HG03159 (cell line): ENCODE measurements at regions not wholly inside any gene's neighbourhood (a gene's known extent, or its start where the extent isn't known, plus 50 kb on each side); places are given as distances from the start of the nearest gene placed in this dataset.

ENCODE experiments used
- ATAC-seq: cut with Tn5 transposase; IDR thresholded peaks from one replicate; pipeline ENCODE4 v1.9.1; 2021; ENCODE audit warnings: mild to moderate bottlenecking, moderate library complexity; ENCODE audit not compliant: unreplicated experiment

GRCh38 chr11:87437844-87438223 is 400.1 kb downstream of the TMEM135 start:
- no peak for ATAC-seq

- ATAC-seq: no peak
Observed at GRCh38 chr11:87437133-87437843, 399.6 kb downstream of the TMEM135 start.

- ATAC-seq: no peak
Observed at GRCh38 chr11:87432022-87432421, 394.3 kb downstream of the TMEM135 start.

GRCh38 chr11:87431392-87431791 is 393.7 kb downstream of the TMEM135 start:
- ATAC-seq: no peak

- no peak for ATAC-seq
Observed at GRCh38 chr11:87430821-87431220, 393.1 kb downstream of the TMEM135 start.

GRCh38 chr11:87429996-87430395 is 392.3 kb downstream of the TMEM135 start:
- ATAC-seq: no peak

- no peak for ATAC-seq
Observed at GRCh38 chr11:87428266-87428665, 390.5 kb downstream of the TMEM135 start.

- ATAC-seq: no peak
Observed at GRCh38 chr11:87425943-87426342, 388.2 kb downstream of the TMEM135 start.

GRCh38 chr11:87425391-87425790 is 387.7 kb downstream of the TMEM135 start:
- no peak for ATAC-seq

GRCh38 chr11:87423161-87423560 is 385.4 kb downstream of the TMEM135 start:
- no peak for ATAC-seq

GRCh38 chr11:87422566-87422965 is 384.8 kb downstream of the TMEM135 start:
- ATAC-seq: no peak

GRCh38 chr11:87421422-87421821 is 383.7 kb downstream of the TMEM135 start:
- ATAC-seq: peak; percentile 92

- no peak for ATAC-seq
Observed at GRCh38 chr11:87417951-87418350, 380.2 kb downstream of the TMEM135 start.

- no peak for ATAC-seq
Observed at GRCh38 chr11:87405843-87406242, 368.1 kb downstream of the TMEM135 start.

GRCh38 chr11:87405356-87405755 is 367.6 kb downstream of the TMEM135 start:
- no peak for ATAC-seq

GRCh38 chr11:87401653-87402052 is 363.9 kb downstream of the TMEM135 start:
- ATAC-seq: no peak

GRCh38 chr11:87399341-87399740 is 361.6 kb downstream of the TMEM135 start:
- ATAC-seq: no peak

GRCh38 chr11:87398931-87399330 is 361.2 kb downstream of the TMEM135 start:
- no peak for ATAC-seq

- no peak for ATAC-seq
Observed at GRCh38 chr11:87397011-87397865, 359.5 kb downstream of the TMEM135 start.

- ATAC-seq: no peak
Observed at GRCh38 chr11:87394924-87395323, 357.2 kb downstream of the TMEM135 start.

GRCh38 chr11:87392665-87393064 is 354.9 kb downstream of the TMEM135 start:
- no peak for ATAC-seq

- ATAC-seq: no peak
Observed at GRCh38 chr11:87391496-87391895, 353.8 kb downstream of the TMEM135 start.
